Naive thymus-derived CD8-positive, alpha-beta T cell (primary cell): ENCODE measurements at regions not wholly inside any gene's neighbourhood (a gene's known extent, or its start where the extent isn't known, plus 50 kb on each side); places are given as distances from the start of the nearest gene placed in this dataset.

Experiments used
- ATAC-seq, 2 donors: fragments of 150-1000 bp; cut with Tn5 transposase in 1 of 2; sonication (Bioruptor Pico), chemical (Tn5 transposase) in 1 of 2; 1 replicate in 1 of 2; 2 replicates in 1 of 2; pipeline ENCODE4 v1.10.0; 2021; ENCODE audit warnings: mild to moderate bottlenecking in 2 of 2, moderate library complexity in 2 of 2
- POLR2A ChIA-PET: fragments of 350-600 bp; sonication (Branson Sonifier 250); formaldehyde crosslinking; loops from one replicate; lab custom pipeline; 2021; ENCODE audit warnings: antibody characterized with exemption; lab: Charles Lee
- DNase-seq, 10 donors: peaks; one replicate each; pipeline versions ENCODE4 v3.0.0 to v3.0.0-alpha.2; 2020 to 2022
- H3K27ac Mint-ChIP-seq, 10 donors: one replicate each; pipeline ENCODE4 v1.8.0; 2020 to 2022; ENCODE audit warnings: mild to moderate bottlenecking in 10 of 10, mixed read lengths in 10 of 10, moderate library complexity in 4 of 10, inconsistent platforms in 1 of 10
- H3K27me3 Mint-ChIP-seq, 5 donors: one replicate each; pipeline ENCODE4 v1.8.0; 2021 to 2022; ENCODE audit warnings: mixed read lengths in 5 of 5
- H3K36me3 Mint-ChIP-seq, 3 donors: one replicate each; pipeline ENCODE4 v1.8.0; 2020 to 2022; ENCODE audit warnings: mixed read lengths in 3 of 3, mild to moderate bottlenecking in 2 of 3, inconsistent platforms in 1 of 3
- H3K4me1 Mint-ChIP-seq, 4 donors: one replicate each; pipeline ENCODE4 v1.8.0; 2021 to 2022; ENCODE audit warnings: mixed read lengths in 4 of 4
- H3K4me3 Mint-ChIP-seq, 10 donors: one replicate each; pipeline ENCODE4 v1.8.0; 2020 to 2022; ENCODE audit warnings: mild to moderate bottlenecking in 10 of 10, mixed read lengths in 10 of 10, moderate library complexity in 6 of 10, inconsistent platforms in 1 of 10
- H3K9me3 Mint-ChIP-seq, 9 donors: one replicate each; pipeline ENCODE4 v1.8.0; 2020 to 2022; ENCODE audit warnings: mixed read lengths in 9 of 9, mild to moderate bottlenecking in 3 of 9, inconsistent platforms in 1 of 9, moderate library complexity in 1 of 9

DNA sequence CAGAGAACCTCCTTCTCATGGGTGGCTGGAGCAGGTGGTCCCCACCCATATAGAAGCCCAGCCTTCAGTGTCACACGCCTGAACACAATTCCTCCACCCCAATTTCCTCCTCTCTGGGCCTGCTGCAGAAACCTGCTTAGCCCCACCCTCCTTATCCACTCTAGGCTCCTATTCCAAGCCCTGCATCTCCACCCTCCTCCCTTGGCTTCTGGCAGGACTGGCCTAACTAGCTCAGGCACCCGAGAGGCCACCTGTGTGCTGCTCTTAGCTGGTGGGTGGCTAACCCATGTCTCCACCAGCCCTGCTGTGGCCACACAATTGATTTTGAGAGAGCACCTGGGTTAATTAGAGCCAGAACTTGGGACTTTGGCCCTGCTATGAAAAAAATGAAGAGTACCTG lies 77.3 kb upstream of the ATP10B start:
- no peak overlapping the region for H3K27ac Mint-ChIP-seq

DNA sequence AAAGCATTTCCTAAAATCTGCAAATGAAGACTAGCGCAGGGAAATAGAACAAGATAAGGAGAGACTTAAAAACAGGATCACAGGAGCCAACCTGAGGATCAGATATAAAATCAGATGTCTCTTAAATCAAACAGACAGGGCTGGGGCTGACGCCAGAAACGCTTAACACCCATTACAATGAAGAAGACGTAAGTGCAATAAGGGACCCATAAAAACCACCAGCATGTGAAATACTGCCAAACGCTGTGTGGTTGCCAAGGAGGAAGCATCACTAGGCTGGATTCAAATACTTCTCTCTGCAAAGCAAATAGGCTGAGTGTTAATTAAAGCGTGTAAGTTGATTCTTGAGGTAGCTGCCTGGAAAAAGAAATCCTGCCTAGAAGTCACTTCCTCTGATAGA lies 74.4 kb upstream of the ATP10B start:
- H3K9me3 Mint-ChIP-seq = no peaks in the 10 kb centered on the region
- H3K4me1 Mint-ChIP-seq = no peaks in the 10 kb centered on the region
- no peak overlapping the region for H3K27ac Mint-ChIP-seq
- H3K4me3 Mint-ChIP-seq = no peak overlapping the region
- ATAC-seq (no peak), DNase-seq (no peak)
- peaks cover 0 to 4% (median 0%) of the 10 kb centered on the region in 5 donors for H3K27me3 Mint-ChIP-seq
- POLR2A ChIA-PET = no interaction called here
- H3K36me3 Mint-ChIP-seq = no peaks in the 10 kb centered on the region

More for the DNA sequence above, 77.3 kb upstream of the ATP10B start:
- H3K36me3 Mint-ChIP-seq = no peaks in the 10 kb centered on the region
- no peak for DNase-seq
- no peaks in the 10 kb centered on the region for H3K4me1 Mint-ChIP-seq
- no peaks in the 10 kb centered on the region for H3K27me3 Mint-ChIP-seq
- no peaks in the 10 kb centered on the region for H3K9me3 Mint-ChIP-seq
- POLR2A ChIA-PET = no interaction called here
- H3K4me3 Mint-ChIP-seq = no peak overlapping the region
- no peak for ATAC-seq

DNA sequence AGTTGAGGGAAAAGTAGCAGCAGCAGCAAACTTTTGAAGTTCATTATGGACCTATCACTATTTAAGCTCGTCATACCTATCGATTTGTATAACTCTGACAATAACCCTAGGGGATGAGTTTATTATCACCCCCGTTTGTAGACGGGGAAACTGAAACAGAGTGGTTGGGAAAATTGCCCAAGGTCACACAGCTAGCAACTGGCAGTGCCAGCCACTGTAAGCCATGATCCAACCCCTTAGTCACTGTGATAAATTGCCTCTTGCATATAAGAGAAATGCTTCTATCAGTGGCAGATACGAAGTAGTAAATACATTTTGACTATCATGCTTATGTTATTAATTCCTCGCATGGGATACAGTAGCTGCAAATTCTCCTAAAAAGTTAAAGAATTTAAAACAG lies 73.3 kb upstream of the ATP10B start:
- Mint-ChIP-seq H3K9me3 (no peaks in the 10 kb centered on the region), H3K36me3 (no peaks in the 10 kb centered on the region), H3K4me3 (no peak overlapping the region), H3K27ac (no peak overlapping the region), H3K4me1 (no peaks in the 10 kb centered on the region), H3K27me3 (peaks cover 0 to 4% (median 0%) of the 10 kb centered on the region in 5 donors)
- ATAC-seq (no peak), DNase-seq (no peak)
- POLR2A ChIA-PET = no interaction called here

DNA sequence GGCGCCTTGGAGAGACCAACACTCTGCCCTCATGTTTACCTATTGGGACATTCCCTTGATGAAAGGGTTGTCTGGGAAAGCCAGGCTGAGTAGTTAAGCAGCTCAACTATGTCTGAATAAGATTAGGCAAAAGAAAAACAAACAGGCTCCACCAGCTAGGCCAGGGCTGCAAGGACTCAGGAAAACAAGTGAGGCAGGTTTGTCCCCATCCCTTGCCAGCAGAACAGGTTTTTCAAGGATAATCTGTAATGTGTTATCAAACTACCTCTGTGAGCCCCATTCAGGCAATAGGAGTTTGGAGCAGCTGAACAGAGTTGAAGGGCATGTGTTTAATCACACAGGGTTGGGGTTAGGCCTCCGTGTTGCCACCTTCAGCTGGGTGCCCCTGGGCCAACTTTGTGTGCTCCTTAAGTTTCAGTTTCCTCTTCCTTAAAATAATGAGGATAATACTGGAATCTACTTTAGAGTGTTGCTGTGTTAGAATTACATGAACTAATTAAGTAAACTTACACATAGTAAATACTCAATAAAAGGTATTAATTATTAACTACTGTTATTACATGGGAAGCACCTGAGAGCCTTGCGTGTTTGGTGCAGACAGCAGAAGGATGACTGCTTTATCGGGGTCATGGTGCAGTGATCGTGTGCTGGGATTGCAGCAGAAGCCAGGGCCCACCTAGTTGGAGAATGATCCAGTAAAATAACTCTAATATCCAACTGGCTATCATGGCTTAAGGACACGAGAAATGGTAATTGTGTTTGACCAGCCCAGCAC lies 72.1 kb upstream of the ATP10B start:
- Mint-ChIP-seq H3K4me1 (no peaks in the 10 kb centered on the region), H3K27ac (no peak overlapping the region), H3K36me3 (no peaks in the 10 kb centered on the region), H3K9me3 (peaks cover 0 to 7% (median 0%) of the 10 kb centered on the region in 9 donors), H3K27me3 (peaks cover 0 to 4% (median 1%) of the 10 kb centered on the region in 5 donors), H3K4me3 (no peak overlapping the region)
- DNase-seq (no peak), ATAC-seq (no peak)
- POLR2A ChIA-PET = no interaction called here

DNA sequence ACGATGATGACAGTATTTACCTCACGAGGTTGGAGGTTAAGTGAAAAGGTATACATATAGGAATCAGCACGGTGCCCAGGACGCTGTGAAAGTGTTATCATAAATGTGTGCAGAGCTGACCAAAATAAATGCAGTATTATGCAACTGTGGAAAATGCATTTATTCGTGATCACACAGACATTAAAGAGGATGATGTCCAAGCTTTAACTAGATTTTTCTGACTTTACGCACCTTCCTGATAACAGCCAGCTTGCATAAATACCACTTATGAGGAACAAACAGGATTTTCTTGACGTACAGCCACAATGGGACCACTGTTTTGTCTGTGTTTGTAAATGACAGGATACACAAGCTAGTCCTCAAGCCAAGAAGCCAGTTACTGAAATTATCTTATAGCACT lies 71.4 kb upstream of the ATP10B start:
- Mint-ChIP-seq H3K36me3 (no peaks in the 10 kb centered on the region), H3K9me3 (peaks cover 0 to 7% (median 0%) of the 10 kb centered on the region in 9 donors), H3K4me1 (no peaks in the 10 kb centered on the region), H3K27me3 (peaks cover 0 to 4% (median 1%) of the 10 kb centered on the region in 5 donors), H3K27ac (no peak overlapping the region), H3K4me3 (no peak overlapping the region)
- POLR2A ChIA-PET = no interaction called here
- ATAC-seq (no peak), DNase-seq (no peak)

DNA sequence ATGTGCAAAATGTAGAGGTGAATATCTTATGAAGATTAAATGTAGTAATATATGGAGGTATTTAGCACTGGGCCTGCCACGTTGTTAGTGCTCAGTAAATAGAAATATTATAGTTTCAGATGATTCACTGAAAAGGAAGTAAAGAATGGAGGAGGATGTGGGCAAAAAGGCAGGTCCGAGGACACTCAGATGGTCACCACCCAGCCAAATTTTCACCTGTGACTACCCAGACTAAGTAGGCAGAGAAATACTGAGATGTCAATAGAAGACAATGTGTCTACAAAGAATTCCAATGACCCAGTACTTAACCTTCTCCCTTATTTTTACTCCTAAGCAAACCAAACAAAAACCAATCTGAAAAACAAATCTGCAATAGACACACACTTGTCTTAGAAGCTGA lies 70.3 kb upstream of the ATP10B start:
- H3K4me1 Mint-ChIP-seq = no peaks in the 10 kb centered on the region
- no peaks in the 10 kb centered on the region for H3K36me3 Mint-ChIP-seq
- H3K27me3 Mint-ChIP-seq = peaks cover 0 to 9% (median 6%) of the 10 kb centered on the region in 5 donors
- POLR2A ChIA-PET = no interaction called here
- no peak overlapping the region for H3K27ac Mint-ChIP-seq
- ATAC-seq (no peak), DNase-seq (no peak)
- no peak overlapping the region for H3K4me3 Mint-ChIP-seq
- H3K9me3 Mint-ChIP-seq = peaks cover 0 to 7% (median 0%) of the 10 kb centered on the region in 9 donors

- no peak overlapping the region for H3K27ac Mint-ChIP-seq
- DNase-seq = no peak
- H3K27me3 Mint-ChIP-seq = peaks cover 0 to 13% (median 6%) of the 10 kb centered on the region in 5 donors
- peaks cover 0 to 7% (median 0%) of the 10 kb centered on the region in 9 donors for H3K9me3 Mint-ChIP-seq
- no peaks in the 10 kb centered on the region for H3K36me3 Mint-ChIP-seq
- H3K4me3 Mint-ChIP-seq = no peak overlapping the region
- no peaks in the 10 kb centered on the region for H3K4me1 Mint-ChIP-seq
- POLR2A ChIA-PET = no interaction called here
- ATAC-seq = no peak
Measured at GRCh38 chr5:160921423-160922285, 69.6 kb upstream of the ATP10B start.

GRCh38 chr5:160919626-160920025 lies 67.6 kb upstream of the ATP10B start:
- no peak for DNase-seq
- POLR2A ChIA-PET = no interaction called here
- Mint-ChIP-seq H3K36me3 (no peaks in the 10 kb centered on the region), H3K4me3 (no peak overlapping the region), H3K27me3 (peaks cover 0 to 13% (median 7%) of the 10 kb centered on the region in 5 donors), H3K9me3 (peaks cover 0 to 7% (median 0%) of the 10 kb centered on the region in 9 donors), H3K27ac (no peak overlapping the region), H3K4me1 (no peaks in the 10 kb centered on the region)
- ATAC-seq = no peak

GRCh38 chr5:160918386-160918785 lies 66.4 kb upstream of the ATP10B start:
- Mint-ChIP-seq H3K4me3 (no peak overlapping the region), H3K36me3 (no peaks in the 10 kb centered on the region), H3K27me3 (peaks cover 0 to 13% (median 5%) of the 10 kb centered on the region in 5 donors), H3K9me3 (peaks cover 0 to 7% (median 0%) of the 10 kb centered on the region in 9 donors), H3K27ac (no peak overlapping the region), H3K4me1 (no peaks in the 10 kb centered on the region)
- ATAC-seq (no peak), DNase-seq (no peak)
- POLR2A ChIA-PET = no interaction called here

- POLR2A ChIA-PET = no interaction called here
- H3K36me3 Mint-ChIP-seq = no peaks in the 10 kb centered on the region
- no peak for DNase-seq
- H3K4me1 Mint-ChIP-seq = no peaks in the 10 kb centered on the region
- no peak overlapping the region for H3K4me3 Mint-ChIP-seq
- no peaks in the 10 kb centered on the region for H3K9me3 Mint-ChIP-seq
- H3K27ac Mint-ChIP-seq = no peak overlapping the region
- H3K27me3 Mint-ChIP-seq = peaks cover 0 to 21% (median 4%) of the 10 kb centered on the region in 5 donors
- no peak for ATAC-seq
Measured at GRCh38 chr5:160906090-160906489, 54.1 kb upstream of the ATP10B start.

- no peaks in the 10 kb centered on the region for H3K36me3 Mint-ChIP-seq
- H3K4me1 Mint-ChIP-seq = no peaks in the 10 kb centered on the region
- H3K9me3 Mint-ChIP-seq = no peaks in the 10 kb centered on the region
- no peak overlapping the region for H3K27ac Mint-ChIP-seq
- POLR2A ChIA-PET = no interaction called here
- H3K4me3 Mint-ChIP-seq = no peak overlapping the region
- peaks cover 0 to 16% (median 4%) of the 10 kb centered on the region in 5 donors for H3K27me3 Mint-ChIP-seq
- ATAC-seq (no peak), DNase-seq (no peak)
Measured at GRCh38 chr5:160905285-160905684, 53.3 kb upstream of the ATP10B start.

- ATAC-seq = no peak
- Mint-ChIP-seq H3K9me3 (peaks cover 0 to 3% (median 0%) of the 10 kb centered on the region in 9 donors), H3K27me3 (peaks cover 0 to 12% (median 4%) of the 10 kb centered on the region in 5 donors), H3K27ac (no peak overlapping the region), H3K36me3 (no peaks in the 10 kb centered on the region), H3K4me3 (no peak overlapping the region), H3K4me1 (no peaks in the 10 kb centered on the region)
- no peak for DNase-seq
- POLR2A ChIA-PET = no interaction called here
Measured at GRCh38 chr5:160904591-160904990, 52.6 kb upstream of the ATP10B start.

- Mint-ChIP-seq H3K36me3 (no peaks in the 10 kb centered on the region), H3K4me1 (no peaks in the 10 kb centered on the region), H3K27ac (no peak overlapping the region), H3K27me3 (peaks cover 0 to 4% (median 2%) of the 10 kb centered on the region in 5 donors), H3K4me3 (no peak overlapping the region), H3K9me3 (peaks cover 0 to 3% (median 0%) of the 10 kb centered on the region in 9 donors)
- ATAC-seq = no peak
- no peak for DNase-seq
- POLR2A ChIA-PET = no interaction called here
Measured at GRCh38 chr5:160903551-160903950, 51.5 kb upstream of the ATP10B start.
